Activated CD4-positive, alpha-beta T cell treated with anti-CD3 and anti-CD28 coated beads, Interleukin-2, Interleukin-4, amounts not matched to agents 100 ng/mL and 50 ng/mL, durations not matched to agents 16 hours and 8 hours (primary cell): ENCODE measurements at regions not wholly inside any gene's neighbourhood (a gene's known extent, or its start where the extent isn't known, plus 50 kb on each side); places are given as distances from the start of the nearest gene placed in this dataset.

ENCODE experiments used
- DNase-seq: peaks from one replicate; pipeline ENCODE4 v3.0.0-alpha.2; 2020; ENCODE audit warnings: low spot score

GRCh38 chr22:48235744-48236143 is 1473.3 kb downstream of the TBC1D22A start:
- no peak for DNase-seq

GRCh38 chr22:48234011-48234410 is 1471.6 kb downstream of the TBC1D22A start:
- DNase-seq = no peak

- DNase-seq = no peak
Observed at GRCh38 chr22:48233586-48233985, 1471.1 kb downstream of the TBC1D22A start.

- no peak for DNase-seq
Observed at GRCh38 chr22:48228468-48228867, 1466.0 kb downstream of the TBC1D22A start.

GRCh38 chr22:48227341-48228018 is 1465.0 kb downstream of the TBC1D22A start:
- no peak for DNase-seq

- no peak for DNase-seq
Observed at GRCh38 chr22:48226026-48227013, 1463.9 kb downstream of the TBC1D22A start.

GRCh38 chr22:48224332-48224731 is 1461.9 kb downstream of the TBC1D22A start:
- no peak for DNase-seq

- no peak for DNase-seq
Observed at GRCh38 chr22:48223488-48224190, 1461.2 kb downstream of the TBC1D22A start.

GRCh38 chr22:48222742-48223487 is 1460.5 kb downstream of the TBC1D22A start:
- DNase-seq = no peak

GRCh38 chr22:48218889-48219420 is 1456.5 kb downstream of the TBC1D22A start:
- DNase-seq = no peak

GRCh38 chr22:48217596-48217995 is 1455.1 kb downstream of the TBC1D22A start:
- DNase-seq = no peak

GRCh38 chr22:48212727-48213126 is 1450.3 kb downstream of the TBC1D22A start:
- no peak for DNase-seq

- DNase-seq = no peak
Observed at GRCh38 chr22:48210812-48211211, 1448.4 kb downstream of the TBC1D22A start.

- no peak for DNase-seq
Observed at GRCh38 chr22:48210198-48210580, 1447.7 kb downstream of the TBC1D22A start.

- DNase-seq = no peak
Observed at GRCh38 chr22:48209473-48210197, 1447.2 kb downstream of the TBC1D22A start.

- DNase-seq = no peak
Observed at GRCh38 chr22:48208894-48209293, 1446.4 kb downstream of the TBC1D22A start.

- DNase-seq = no peak
Observed at GRCh38 chr22:48207919-48208535, 1445.6 kb downstream of the TBC1D22A start.

- no peak for DNase-seq
Observed at GRCh38 chr22:48205790-48206189, 1443.3 kb downstream of the TBC1D22A start.

GRCh38 chr22:48205161-48205560 is 1442.7 kb downstream of the TBC1D22A start:
- no peak for DNase-seq

GRCh38 chr22:48204296-48204695 is 1441.8 kb downstream of the TBC1D22A start:
- no peak for DNase-seq
